ENCODE measurements at regions not wholly inside any gene's neighbourhood (a gene's known extent, or its start where the extent isn't known, plus 50 kb on each side); places are given as distances from the start of the nearest gene placed in this dataset.

- TF ChIP-seq ZNF12 (CRISPR knock-in tag; IDR thresholded peaks at IDR 0.05) (no peak), SIN3A (IDR thresholded peaks at IDR 0.05; ENCODE audit: borderline replicate concordance, low read depth, low read length) (no peak), SP4 (CRISPR knock-in tag; IDR thresholded peaks at IDR 0.05) (no peak), ZNF3 (CRISPR knock-in tag; IDR thresholded peaks at IDR 0.05) (no peak), CTCF (CRISPR knock-in tag; IDR thresholded peaks at IDR 0.05) (no peak)
These were observed 163.5 kb upstream of the SPIN4 start for GRCh38 chrX:63514569-63515080.

All from HepG2 (cell line).